ENCODE measurements at regions not wholly inside any gene's neighbourhood (a gene's known extent, or its start where the extent isn't known, plus 50 kb on each side); places are given as distances from the start of the nearest gene placed in this dataset.
A peak's percentile ranks its signal among the peaks of the same experiment; 100 is the strongest.

DNA sequence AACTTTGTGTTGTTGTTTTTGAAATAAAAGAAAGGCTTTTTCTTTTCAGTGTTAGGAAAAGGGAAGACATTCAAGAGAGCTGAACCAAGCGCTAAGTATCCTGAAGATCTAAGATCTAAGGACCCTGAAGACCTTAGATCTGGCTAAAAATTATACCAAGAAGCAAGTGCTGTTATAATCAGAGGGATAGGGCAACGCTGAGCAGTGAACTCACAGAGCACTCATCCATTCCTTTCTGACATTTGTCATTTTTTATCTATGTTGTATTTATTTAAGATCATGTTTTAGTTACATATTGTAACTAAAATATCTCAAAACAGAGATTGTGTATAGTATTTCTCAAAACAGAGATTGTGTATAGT is 60.5 kb upstream of the FAM216B start:
- DNase-seq (ENCODE audit: low read depth) = no peak

DNA sequence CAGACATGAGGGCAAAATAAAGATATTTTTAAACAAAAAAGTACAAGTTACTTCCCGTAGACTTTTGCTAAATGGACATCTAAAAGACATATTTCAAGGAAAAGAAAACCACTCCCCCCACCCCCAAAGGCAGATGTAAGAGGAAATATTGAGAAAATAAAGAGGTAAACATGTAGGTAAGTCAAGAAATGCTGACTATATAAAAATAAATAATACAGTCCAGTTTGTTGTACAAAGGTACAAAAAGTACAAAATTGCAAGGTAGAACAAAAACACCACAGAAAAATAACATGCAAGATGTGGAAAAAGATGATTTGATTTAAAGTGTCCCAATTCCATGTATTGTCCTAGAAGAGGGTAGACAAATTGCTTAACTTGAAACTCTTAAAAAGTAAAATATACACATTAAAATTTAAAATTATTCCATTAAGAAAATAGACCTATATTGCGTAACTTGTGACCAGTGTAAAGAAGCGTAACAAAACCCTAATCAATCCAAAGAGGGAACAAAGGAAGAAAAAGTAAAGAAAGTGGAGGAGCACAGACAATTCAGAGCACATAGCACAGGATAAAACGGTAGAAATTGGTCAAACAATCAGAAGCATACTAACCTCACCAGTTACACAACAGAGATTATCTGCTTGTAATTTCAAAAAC is 58.4 kb upstream of the FAM216B start:
- no peak for DNase-seq (ENCODE audit: low read depth)

DNA sequence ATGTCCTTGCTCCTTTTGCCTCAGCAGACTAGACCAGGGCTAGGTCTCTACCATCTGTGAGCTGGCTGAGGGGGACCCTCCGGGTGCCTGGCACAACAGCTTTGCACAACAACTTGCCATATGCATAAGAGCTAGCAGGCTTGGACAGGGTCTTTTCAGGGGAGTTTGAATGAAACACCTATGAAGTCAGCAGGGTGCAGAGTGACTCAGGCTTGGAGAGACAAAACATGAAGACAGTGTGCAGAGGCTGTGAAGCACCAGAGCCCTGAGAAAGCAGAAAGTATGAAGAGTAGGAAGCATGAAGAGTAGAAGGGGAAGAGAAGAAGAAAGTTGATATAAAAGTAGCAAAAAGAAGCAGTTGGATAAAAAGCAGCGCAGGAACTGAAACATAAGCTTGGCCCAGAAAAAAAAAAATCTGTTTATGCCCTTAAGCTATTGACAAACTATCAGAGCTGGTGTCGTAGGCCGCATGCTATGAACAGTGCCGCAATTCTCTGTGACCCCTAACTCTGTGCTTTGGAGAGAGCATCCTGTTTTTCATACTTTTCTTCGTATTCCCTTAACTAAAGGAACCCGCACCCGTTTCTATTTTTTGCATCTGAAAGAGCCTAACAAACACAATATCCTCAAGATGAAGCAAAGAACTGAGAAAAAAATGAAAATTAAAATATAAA is 52.7 kb upstream of the FAM216B start:
- peak; percentile 62 for DNase-seq (ENCODE audit: low read depth)

DNA sequence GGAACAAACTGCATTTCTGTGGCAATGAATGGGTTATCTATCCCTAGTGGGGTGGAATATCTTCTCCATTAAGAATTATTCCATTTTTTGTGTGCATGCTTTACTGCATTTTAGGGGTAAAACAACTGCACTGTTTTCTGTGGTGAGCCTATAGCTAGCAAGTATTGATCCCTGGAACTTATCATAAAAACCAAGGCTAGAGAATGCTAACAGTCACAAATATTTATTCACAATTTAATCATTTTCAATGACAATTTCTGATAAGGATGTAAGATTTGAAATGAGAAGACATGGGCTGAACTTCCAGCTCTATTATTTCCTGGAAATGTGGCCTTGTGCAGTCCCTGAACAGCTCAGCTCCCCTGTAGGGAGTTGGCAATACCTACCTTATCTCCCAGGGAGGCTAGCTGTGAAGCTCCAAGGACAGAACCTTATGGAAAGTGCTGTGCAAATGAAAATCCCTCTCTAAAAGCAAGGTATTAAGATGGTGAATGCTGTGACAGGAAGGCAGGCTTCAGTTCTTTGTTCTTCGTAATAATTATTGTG is 51.5 kb upstream of the FAM216B start:
- no peak for DNase-seq (ENCODE audit: low read depth)
